Esophagus muscularis mucosa (tissue), 4 donors: ENCODE measurements at regions not wholly inside any gene's neighbourhood (a gene's known extent, or its start where the extent isn't known, plus 50 kb on each side); places are given as distances from the start of the nearest gene placed in this dataset.
A peak's percentile ranks its signal among the peaks of the same experiment; 100 is the strongest.

Experiments
- DNase-seq: peaks from one replicate; pipeline ENCODE4 v3.0.0-alpha.2; 2017; ENCODE audit errors: extremely low spot score
- H3K27ac ChIP-seq, 4 donors: fragments of 200-600 bp; sonication (generic); replicated peaks in 1 of 4; 1 replicate in 3 of 4; 2 replicates in 1 of 4; pipeline ENCODE4 v1.5.1; 2016 to 2019; ENCODE audit warnings: mild to moderate bottlenecking in 1 of 4
- H3K27me3 ChIP-seq, 4 donors: fragments of 200-600 bp; sonication (generic); one replicate each; pipeline versions ENCODE4 v1.5.1 to v1.6.0; 2016 to 2019
- H3K36me3 ChIP-seq, 4 donors: fragments of 200-600 bp; sonication (generic); one replicate each; pipeline ENCODE4 v1.5.1; 2016 to 2019
- H3K4me1 ChIP-seq, 4 donors: fragments of 200-600 bp; sonication (generic); one replicate each; pipeline ENCODE4 v1.5.1; 2016 to 2019
- H3K4me3 ChIP-seq, 4 donors: fragments of 200-600 bp; sonication (generic); 1 replicate in 2 of 4; 2 replicates in 2 of 4; pipeline ENCODE4 v1.5.1; 2016 to 2019; ENCODE audit warnings: mild to moderate bottlenecking in 4 of 4, moderate library complexity in 1 of 4
- H3K9me3 ChIP-seq, 4 donors: fragments of 200-600 bp; sonication (generic); 1 replicate in 3 of 4; 2 replicates in 1 of 4; pipeline ENCODE4 v1.5.1; 2016 to 2019
- EP300 ChIP-seq: sonication (generic); formaldehyde crosslinking; IDR thresholded peaks from one replicate; pipeline ENCODE4 v1.6.1; 2017; ENCODE audit warnings: antibody characterized with exemption
- POLR2A ChIP-seq: fragments of 450-650 bp; IDR thresholded peaks from one replicate; pipeline ENCODE4 v1.6.1; 2017; ENCODE audit warnings: antibody characterized with exemption, moderate library complexity, mild to moderate bottlenecking, low read depth
- POLR2AphosphoS5 ChIP-seq, 2 donors: sonication (generic); formaldehyde crosslinking; IDR thresholded peaks; one replicate each; pipeline ENCODE4 v1.6.1; 2017; ENCODE audit warnings: antibody characterized with exemption in 2 of 2
- WGBS: methylation state at CpG from one replicate; pipeline ENCODE4 v1.1.5; 2018; 5-methylcytosine and 5-hydroxymethylcytosine counted together
- intact Hi-C: fragments of 100-400 bp; cut with DNase I; formaldehyde crosslinking; loops from one replicate; pipeline ENCODE4 v1.15.1; 2023
- TF ChIP-seq, protein P1 (sequence below), 3 experiments: fragments of 200-600 bp in 2 of 3; fragments of 450-650 bp in 1 of 3; sonication (generic) in 2 of 3; IDR thresholded peaks; one replicate each; pipeline ENCODE4 v1.5.1; 2017 to 2019; ENCODE audit warnings: antibody characterized with exemption in 3 of 3, mild to moderate bottlenecking in 2 of 3, moderate library complexity in 1 of 3

DNA sequence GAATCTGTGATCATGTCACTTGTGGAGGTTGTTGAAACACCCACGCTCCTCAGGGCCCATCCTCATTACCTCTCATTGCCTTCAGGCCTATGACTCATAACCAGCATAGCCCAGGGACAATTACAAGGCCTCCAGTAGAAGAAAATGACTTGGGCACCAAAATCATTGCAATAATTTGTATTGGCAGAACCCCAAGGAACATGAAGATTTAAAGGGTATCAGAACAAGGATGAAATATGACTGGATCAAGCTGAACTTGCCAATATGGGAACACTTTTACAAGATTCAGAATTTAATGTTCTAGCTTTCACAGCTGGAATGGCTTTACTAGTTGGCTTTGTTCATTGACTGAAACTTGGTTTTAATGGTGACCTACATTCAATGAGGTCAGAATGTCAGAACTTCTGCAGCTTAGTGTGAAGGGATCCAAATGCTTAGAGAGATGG is 156.4 kb downstream of the COPS8 start:
- intact Hi-C loops, result no loop called here
- peaks cover 0 to 7% (median 0%) of the 10 kb centered on the region in 4 donors for H3K4me1 ChIP-seq
- H3K9me3 ChIP-seq, result peaks cover 0 to 19% (median 5%) of the 10 kb centered on the region in 4 donors
- TF ChIP-seq EP300, result no peak
- no peak for TF ChIP-seq POLR2AphosphoS5 (IDR thresholded peaks at IDR 0.05)
- no peak for TF ChIP-seq POLR2A
- TF ChIP-seq, protein P1, sequence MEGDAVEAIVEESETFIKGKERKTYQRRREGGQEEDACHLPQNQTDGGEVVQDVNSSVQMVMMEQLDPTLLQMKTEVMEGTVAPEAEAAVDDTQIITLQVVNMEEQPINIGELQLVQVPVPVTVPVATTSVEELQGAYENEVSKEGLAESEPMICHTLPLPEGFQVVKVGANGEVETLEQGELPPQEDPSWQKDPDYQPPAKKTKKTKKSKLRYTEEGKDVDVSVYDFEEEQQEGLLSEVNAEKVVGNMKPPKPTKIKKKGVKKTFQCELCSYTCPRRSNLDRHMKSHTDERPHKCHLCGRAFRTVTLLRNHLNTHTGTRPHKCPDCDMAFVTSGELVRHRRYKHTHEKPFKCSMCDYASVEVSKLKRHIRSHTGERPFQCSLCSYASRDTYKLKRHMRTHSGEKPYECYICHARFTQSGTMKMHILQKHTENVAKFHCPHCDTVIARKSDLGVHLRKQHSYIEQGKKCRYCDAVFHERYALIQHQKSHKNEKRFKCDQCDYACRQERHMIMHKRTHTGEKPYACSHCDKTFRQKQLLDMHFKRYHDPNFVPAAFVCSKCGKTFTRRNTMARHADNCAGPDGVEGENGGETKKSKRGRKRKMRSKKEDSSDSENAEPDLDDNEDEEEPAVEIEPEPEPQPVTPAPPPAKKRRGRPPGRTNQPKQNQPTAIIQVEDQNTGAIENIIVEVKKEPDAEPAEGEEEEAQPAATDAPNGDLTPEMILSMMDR (IDR thresholded peaks at IDR 0.05), result no peak
- no peak overlapping the region for H3K4me3 ChIP-seq
- DNase-seq, result peak; percentile 75
- no peaks in the 10 kb centered on the region for H3K36me3 ChIP-seq
- no peaks in the 10 kb centered on the region for H3K27me3 ChIP-seq
- peak overlapping the region in 1 of 4 donors; percentile 4 for H3K27ac ChIP-seq
- WGBS, result 100% methylated on average over 1 of the region's 1 CpG

GRCh38 chr2:237243487-237243886 is 157.8 kb downstream of the COPS8 start:
- H3K27ac ChIP-seq, result no peak overlapping the region
- intact Hi-C loops, result no loop called here
- no peaks in the 10 kb centered on the region for H3K36me3 ChIP-seq
- WGBS, result 71% methylated on average over 2 of the region's 2 CpGs
- no peak overlapping the region for H3K4me3 ChIP-seq
- peaks cover 0 to 7% (median 0%) of the 10 kb centered on the region in 4 donors for H3K4me1 ChIP-seq
- H3K27me3 ChIP-seq, result no peaks in the 10 kb centered on the region
- TF ChIP-seq EP300, result no peak
- TF ChIP-seq, protein P1 (IDR thresholded peaks at IDR 0.05), result no peak
- TF ChIP-seq POLR2A, result no peak
- no peak for TF ChIP-seq POLR2AphosphoS5 (IDR thresholded peaks at IDR 0.05)
- DNase-seq, result no peak
- H3K9me3 ChIP-seq, result peaks cover 0 to 19% (median 5%) of the 10 kb centered on the region in 4 donors

- TF ChIP-seq, protein P1 (IDR thresholded peaks at IDR 0.05), result no peak
- TF ChIP-seq POLR2AphosphoS5 (IDR thresholded peaks at IDR 0.05), result no peak
- TF ChIP-seq POLR2A, result no peak
- no peak for TF ChIP-seq EP300
- no peak overlapping the region for H3K27ac ChIP-seq
- peaks cover 0 to 19% (median 5%) of the 10 kb centered on the region in 4 donors for H3K9me3 ChIP-seq
- no peaks in the 10 kb centered on the region for H3K36me3 ChIP-seq
- intact Hi-C loops, result no loop called here
- no peaks in the 10 kb centered on the region for H3K27me3 ChIP-seq
- no peak for DNase-seq
- H3K4me1 ChIP-seq, result peaks cover 0 to 7% (median 0%) of the 10 kb centered on the region in 4 donors
- H3K4me3 ChIP-seq, result no peak overlapping the region
- WGBS, result 74% methylated on average over 2 of the region's 2 CpGs
Observed at GRCh38 chr2:237244178-237244577, 158.5 kb downstream of the COPS8 start.

- Histone ChIP-seq H3K27ac (no peak overlapping the region), H3K9me3 (peaks cover 0 to 19% (median 5%) of the 10 kb centered on the region in 4 donors), H3K4me3 (no peak overlapping the region), H3K36me3 (no peaks in the 10 kb centered on the region), H3K27me3 (no peaks in the 10 kb centered on the region), H3K4me1 (peaks cover 0 to 7% (median 0%) of the 10 kb centered on the region in 4 donors)
- peak; percentile 79 for DNase-seq
- 95% methylated on average over 3 of the region's 3 CpGs for WGBS
- TF ChIP-seq, protein P1 (IDR thresholded peaks at IDR 0.05), result no peak
- TF ChIP-seq POLR2AphosphoS5 (IDR thresholded peaks at IDR 0.05) (peak in 1 of 2 donors; percentile 49), EP300 (no peak), POLR2A (no peak)
- intact Hi-C loops, result no loop called here
Observed at GRCh38 chr2:237244976-237245646, 159.4 kb downstream of the COPS8 start.
